Loucy (cell line): ENCODE measurements at regions not wholly inside any gene's neighbourhood (a gene's known extent, or its start where the extent isn't known, plus 50 kb on each side); places are given as distances from the start of the nearest gene placed in this dataset.
"Not testable (repeated sequence)": the region's sequence is repeated elsewhere in the genome, so short reads cannot be mapped to it uniquely, and the experiment has no call there.

Experiments
- H2AFZ ChIP-seq: fragments of 200-600 bp; sonication (generic); 2 replicates; pipeline ENCODE4 v1.6.0; 2016; ENCODE audit warnings: antibody characterized with exemption, mild to moderate bottlenecking, low read length, moderate library complexity
- H3F3A ChIP-seq: fragments of 200-600 bp; 2 replicates; pipeline ENCODE4 v1.6.0; 2016; ENCODE audit warnings: antibody characterized with exemption, low read depth, mild to moderate bottlenecking
- H3K27me3 ChIP-seq: fragments of 200-600 bp; sonication (generic); 2 replicates; pipeline ENCODE4 v1.6.1; 2014; ENCODE audit warnings: low read length, mild to moderate bottlenecking; ENCODE audit not compliant: insufficient read depth, poor library complexity, severe bottlenecking
- H3K36me3 ChIP-seq: fragments of 200-600 bp; sonication (generic); 2 replicates; pipeline ENCODE4 v1.6.1; 2016; ENCODE audit warnings: low read length; ENCODE audit not compliant: insufficient read depth
- H3K4me1 ChIP-seq: fragments of 200-600 bp; sonication (generic); 2 replicates; pipeline ENCODE4 v1.5.1; 2014; ENCODE audit warnings: low read length, mild to moderate bottlenecking; ENCODE audit not compliant: insufficient read depth, poor library complexity, severe bottlenecking
- H3K4me2 ChIP-seq: fragments of 200-600 bp; sonication (generic); 2 replicates; pipeline ENCODE4 v1.6.0; 2014; ENCODE audit warnings: antibody characterized with exemption, low read length, low read depth, mild to moderate bottlenecking; ENCODE audit not compliant: poor library complexity, severe bottlenecking
- H3K4me3 ChIP-seq: fragments of 200-600 bp; sonication (generic); 2 replicates; pipeline ENCODE4 v1.5.1; 2014; ENCODE audit warnings: low read length, mild to moderate bottlenecking, mixed read lengths; ENCODE audit not compliant: poor library complexity, severe bottlenecking
- H3K79me2 ChIP-seq: fragments of 200-600 bp; sonication (generic); 2 replicates; pipeline ENCODE4 v1.6.1; 2014; ENCODE audit warnings: low read length; ENCODE audit not compliant: insufficient read depth
- H3K9ac ChIP-seq: fragments of 200-600 bp; sonication (generic); 2 replicates; pipeline ENCODE4 v1.6.0; 2014; ENCODE audit warnings: mild to moderate bottlenecking, low read depth, low read length, moderate library complexity; ENCODE audit not compliant: poor library complexity, severe bottlenecking
- H3K9me2 ChIP-seq: fragments of 200-600 bp; sonication (generic); replicated peaks from 2 replicates; pipeline ENCODE4 v1.6.1; 2016; ENCODE audit warnings: low read depth, low read length, mixed read lengths
- H3K9me3 ChIP-seq: fragments of 200-600 bp; sonication (generic); 2 replicates; pipeline ENCODE4 v1.6.1; 2014; ENCODE audit warnings: mild to moderate bottlenecking, antibody characterized with exemption, low read length, low read depth; ENCODE audit not compliant: insufficient read depth
- H4K20me1 ChIP-seq: fragments of 200-600 bp; sonication (generic); 2 replicates; pipeline ENCODE4 v1.6.0; 2014; ENCODE audit warnings: antibody characterized with exemption, low read length, mild to moderate bottlenecking; ENCODE audit not compliant: insufficient read depth, poor library complexity, severe bottlenecking
- CTCF ChIP-seq: fragments of 200-600 bp; sonication (generic); conservative IDR thresholded peaks from 2 replicates; pipeline ENCODE4 v1.5.1; 2014; ENCODE audit warnings: mild to moderate bottlenecking, antibody characterized with exemption, low read length
- EZH2phosphoT487 ChIP-seq: fragments of 200-600 bp; IDR thresholded peaks from 2 replicates; pipeline ENCODE4 v1.6.1; 2018; ENCODE audit warnings: antibody characterized with exemption, mild to moderate bottlenecking, moderate library complexity, borderline replicate concordance

- TF ChIP-seq EZH2phosphoT487 (no peak), CTCF (no peak)
- H3K4me3 ChIP-seq, result no peak overlapping the region
- H3K9me2 ChIP-seq, result no peaks in the 10 kb centered on the region
- no peaks in the 10 kb centered on the region for H3K36me3 ChIP-seq
- no peaks in the 10 kb centered on the region for H3F3A ChIP-seq
- H3K79me2 ChIP-seq, result peaks cover 14% of the 10 kb centered on the region
- no peaks in the 10 kb centered on the region for H4K20me1 ChIP-seq
- H3K27me3 ChIP-seq, result no peaks in the 10 kb centered on the region
- H2AFZ ChIP-seq, result no peak overlapping the region
- no peak overlapping the region for H3K9ac ChIP-seq
- H3K9me3 ChIP-seq, result no peaks in the 10 kb centered on the region
- no peak overlapping the region for H3K4me2 ChIP-seq
- H3K4me1 ChIP-seq, result peaks cover 33% of the 10 kb centered on the region
These were observed 368.0 kb downstream of the TMEM121 start for GRCh38 chr14:105894125-105894977.

- H3F3A ChIP-seq, result no peaks in the 10 kb centered on the region
- no peaks in the 10 kb centered on the region for H4K20me1 ChIP-seq
- no peak overlapping the region for H3K4me2 ChIP-seq
- peaks cover 15% of the 10 kb centered on the region for H3K79me2 ChIP-seq
- H2AFZ ChIP-seq, result no peak overlapping the region
- no peak overlapping the region for H3K9ac ChIP-seq
- TF ChIP-seq EZH2phosphoT487 (no peak), CTCF (no peak)
- H3K36me3 ChIP-seq, result no peaks in the 10 kb centered on the region
- H3K9me3 ChIP-seq, result no peaks in the 10 kb centered on the region
- no peaks in the 10 kb centered on the region for H3K9me2 ChIP-seq
- H3K4me1 ChIP-seq, result peaks cover 30% of the 10 kb centered on the region
- H3K4me3 ChIP-seq, result no peak overlapping the region
- no peaks in the 10 kb centered on the region for H3K27me3 ChIP-seq
These were observed 368.8 kb downstream of the TMEM121 start for GRCh38 chr14:105894978-105895881.

- peaks cover 16% of the 10 kb centered on the region for H3K79me2 ChIP-seq
- H3K9me3 ChIP-seq, H3K9ac ChIP-seq, H4K20me1 ChIP-seq, H3K27me3 ChIP-seq, H3K4me3 ChIP-seq, H3K36me3 ChIP-seq, H3K4me2 ChIP-seq, H3F3A ChIP-seq, H2AFZ ChIP-seq, H3K9me2 ChIP-seq: not testable (repeated sequence)
- H3K4me1 ChIP-seq, result peaks cover 31% of the 10 kb centered on the region
These were observed 369.8 kb downstream of the TMEM121 start for GRCh38 chr14:105896206-105896605.

GRCh38 chr14:105896961-105897724 lies 370.8 kb downstream of the TMEM121 start:
- Histone ChIP-seq H3K79me2 (peaks cover 26% of the 10 kb centered on the region), H3K4me1 (peaks cover 34% of the 10 kb centered on the region)
- H3K4me2 ChIP-seq, H3K9me3 ChIP-seq, H3K4me3 ChIP-seq, H3K27me3 ChIP-seq, H3K9me2 ChIP-seq, H3F3A ChIP-seq, H3K9ac ChIP-seq, H4K20me1 ChIP-seq, H3K36me3 ChIP-seq, H2AFZ ChIP-seq: not testable (repeated sequence)
